GM23338 (cell line): ENCODE measurements at regions not wholly inside any gene's neighbourhood (a gene's known extent, or its start where the extent isn't known, plus 50 kb on each side); places are given as distances from the start of the nearest gene placed in this dataset.

Source experiments
- CREB1 ChIP-seq: fragments of 250-450 bp; sonication (Bioruptor Pico); IDR thresholded peaks from 2 replicates; pipeline ENCODE4 v1.5.0; 2020; ENCODE audit warnings: low read depth, mild to moderate bottlenecking, moderate library complexity
- CTCF ChIP-seq, 2 experiments: fragments of 200-600 bp in 1 of 2; sonication (generic) in 1 of 2; conservative IDR thresholded peaks; 2 replicates each; pipeline versions ENCODE4 v1.5.1 to v1.6.1; 2016 to 2017; ENCODE audit warnings: antibody characterized with exemption in 2 of 2, low read depth in 2 of 2, mild to moderate bottlenecking in 2 of 2, moderate library complexity in 1 of 2
- ETS1 ChIP-seq: IDR thresholded peaks from 2 replicates; pipeline ENCODE4 v1.6.1; 2016; ENCODE audit warnings: antibody characterized with exemption
- EZH2 ChIP-seq: fragments of 200-600 bp; sonication (generic); IDR thresholded peaks from one replicate; pipeline ENCODE4 v1.8.0; 2017; ENCODE audit warnings: antibody characterized with exemption, mild to moderate bottlenecking, low read depth; ENCODE audit not compliant: unreplicated experiment
- EZH2phosphoT487 ChIP-seq: fragments of 200-600 bp; sonication (generic); IDR thresholded peaks from one replicate; pipeline ENCODE4 v1.8.1; 2018; ENCODE audit warnings: antibody characterized with exemption; ENCODE audit not compliant: unreplicated experiment
- JUNB ChIP-seq: IDR thresholded peaks from one replicate; pipeline ENCODE4 v1.6.1; 2016; ENCODE audit warnings: antibody characterized with exemption; ENCODE audit not compliant: unreplicated experiment
- NANOG ChIP-seq: IDR thresholded peaks from 2 replicates; pipeline ENCODE4 v1.6.1; 2016; ENCODE audit warnings: antibody characterized with exemption, borderline replicate concordance
- POLR2AphosphoS5 ChIP-seq: IDR thresholded peaks from 2 replicates; pipeline ENCODE4 v1.6.1; 2016; ENCODE audit warnings: antibody characterized with exemption, low read depth
- REST ChIP-seq: IDR thresholded peaks from one replicate; pipeline ENCODE4 v1.6.1; 2018; ENCODE audit warnings: antibody characterized with exemption; ENCODE audit not compliant: unreplicated experiment
- STAT1 ChIP-seq: IDR thresholded peaks from one replicate; pipeline ENCODE4 v1.6.1; 2016; ENCODE audit warnings: antibody characterized with exemption; ENCODE audit not compliant: unreplicated experiment
- ZNF114 ChIP-seq: fragments of 250-450 bp; sonication (Bioruptor Pico); IDR thresholded peaks from 2 replicates; pipeline ENCODE4 v1.5.0; 2020; ENCODE audit warnings: mild to moderate bottlenecking, moderate library complexity
- ZNF331 ChIP-seq: fragments of 250-450 bp; sonication (Bioruptor Pico); IDR thresholded peaks from 2 replicates; pipeline ENCODE4 v1.5.0; 2020; ENCODE audit warnings: low read depth, mild to moderate bottlenecking, moderate library complexity

GRCh38 chr4:23068287-23068686, 375.6 kb downstream of the GBA3 start:
- no peak for TF ChIP-seq CTCF (conservative IDR thresholded peaks at IDR 0.05; ENCODE audit: low read depth in 2 of 2)
- TF ChIP-seq JUNB = no peak
- TF ChIP-seq ZNF331 = no peak
- TF ChIP-seq POLR2AphosphoS5 = no peak
- TF ChIP-seq EZH2phosphoT487 = no peak
- TF ChIP-seq REST = no peak
- no peak for TF ChIP-seq EZH2
- no peak for TF ChIP-seq CREB1 (CRISPR knock-in tag)
- TF ChIP-seq ZNF114 (CRISPR knock-in tag) = no peak
- no peak for TF ChIP-seq NANOG
- no peak for TF ChIP-seq STAT1
- TF ChIP-seq ETS1 = no peak
